ENCODE measurements at regions not wholly inside any gene's neighbourhood (a gene's known extent, or its start where the extent isn't known, plus 50 kb on each side); places are given as distances from the start of the nearest gene placed in this dataset.
"Not testable (repeated sequence)": the region's sequence is repeated elsewhere in the genome, so short reads cannot be mapped to it uniquely, and the experiment has no call there.

GRCh38 chr15:94868265-94868664 is 636.9 kb downstream of the MCTP2 start:
- H3K27me3 ChIP-seq (ENCODE audit: insufficient read depth, low read length); H3K79me1 ChIP-seq (ENCODE audit: low read length); H3K9ac ChIP-seq (ENCODE audit: low read length); H3K79me2 ChIP-seq (ENCODE audit: control insufficient read depth, insufficient read depth, low read length, poor library complexity); H3K36me3 ChIP-seq (ENCODE audit: control insufficient read depth in 1 of 2, insufficient read depth in 2 of 2, low read length in 2 of 2); H3K18ac ChIP-seq (ENCODE audit: low read length); H3K9me3 ChIP-seq (ENCODE audit: insufficient read depth, low read depth, low read length); H2AFZ ChIP-seq (ENCODE audit: insufficient read depth, low read length, poor library complexity); H4K12ac ChIP-seq (ENCODE audit: low read depth, low read length); H2BK12ac ChIP-seq (ENCODE audit: low read length); H3K14ac ChIP-seq (ENCODE audit: low read length); H3K4ac ChIP-seq (ENCODE audit: low read depth, low read length); H2BK5ac ChIP-seq (ENCODE audit: low read depth, low read length, poor library complexity); H3K4me3 ChIP-seq (ENCODE audit: low read depth, low read length); H4K91ac ChIP-seq (ENCODE audit: low read depth, low read length); DNase-seq; H3K27ac ChIP-seq (ENCODE audit: low read depth, low read length); H3K4me2 ChIP-seq (ENCODE audit: low read length); H4K8ac ChIP-seq (ENCODE audit: low read depth, low read length); H2BK120ac ChIP-seq (ENCODE audit: insufficient read depth, low read length, poor library complexity); H3K4me1 ChIP-seq (ENCODE audit: control insufficient read depth in 1 of 2, insufficient read depth in 2 of 2, low read length in 2 of 2); H2AK5ac ChIP-seq (ENCODE audit: low read length); H3K23ac ChIP-seq (ENCODE audit: low read length): not testable (repeated sequence)
- no CpG with 5 or more reads among the region's 8 CpGs for WGBS (ENCODE audit: extremely low coverage, insufficient coverage, insufficient read length)

- Histone ChIP-seq H3K4me3 (ENCODE audit: low read depth, low read length) (no peak overlapping the region), H3K27me3 (ENCODE audit: insufficient read depth, low read length) (no peaks in the 10 kb centered on the region), H3K79me2 (ENCODE audit: control insufficient read depth, insufficient read depth, low read length, poor library complexity) (no peaks in the 10 kb centered on the region), H3K79me1 (ENCODE audit: low read length) (no peaks in the 10 kb centered on the region), H4K8ac (ENCODE audit: low read depth, low read length) (no peak overlapping the region), H3K9me3 (ENCODE audit: insufficient read depth, low read depth, low read length) (no peaks in the 10 kb centered on the region), H2BK12ac (ENCODE audit: low read length) (no peak overlapping the region), H2BK5ac (ENCODE audit: low read depth, low read length, poor library complexity) (no peak overlapping the region), H2BK120ac (ENCODE audit: insufficient read depth, low read length, poor library complexity) (no peak overlapping the region), H4K12ac (ENCODE audit: low read depth, low read length) (no peak overlapping the region), H3K18ac (ENCODE audit: low read length) (no peak overlapping the region), H3K4me2 (ENCODE audit: low read length) (no peak overlapping the region), H2AFZ (ENCODE audit: insufficient read depth, low read length, poor library complexity) (no peak overlapping the region), H3K36me3 (ENCODE audit: control insufficient read depth in 1 of 2, insufficient read depth in 2 of 2, low read length in 2 of 2) (no peaks in the 10 kb centered on the region), H3K9ac (ENCODE audit: low read length) (no peak overlapping the region), H3K27ac (ENCODE audit: low read depth, low read length) (no peak overlapping the region), H2AK5ac (ENCODE audit: low read length) (no peak overlapping the region), H3K23ac (ENCODE audit: low read length) (no peak overlapping the region), H4K91ac (ENCODE audit: low read depth, low read length) (no peak overlapping the region), H3K14ac (ENCODE audit: low read length) (no peak overlapping the region), H3K4me1 (ENCODE audit: control insufficient read depth in 1 of 2, insufficient read depth in 2 of 2, low read length in 2 of 2) (no peaks in the 10 kb centered on the region), H3K4ac (ENCODE audit: low read depth, low read length) (no peak overlapping the region)
- no peak for DNase-seq
- WGBS (ENCODE audit: extremely low coverage, insufficient coverage, insufficient read length): no CpG with 5 or more reads among the region's 2 CpGs
Observed at GRCh38 chr15:94875550-94875949, 644.2 kb downstream of the MCTP2 start.

GRCh38 chr15:94877833-94878232 is 646.5 kb downstream of the MCTP2 start:
- H2BK12ac ChIP-seq (ENCODE audit: low read length): no peak overlapping the region
- H3K36me3 ChIP-seq (ENCODE audit: control insufficient read depth in 1 of 2, insufficient read depth in 2 of 2, low read length in 2 of 2): no peaks in the 10 kb centered on the region
- H2AK5ac ChIP-seq (ENCODE audit: low read length): no peak overlapping the region
- no peaks in the 10 kb centered on the region for H3K79me1 ChIP-seq (ENCODE audit: low read length)
- no peak overlapping the region for H2BK120ac ChIP-seq (ENCODE audit: insufficient read depth, low read length, poor library complexity)
- H3K4me1 ChIP-seq (ENCODE audit: control insufficient read depth in 1 of 2, insufficient read depth in 2 of 2, low read length in 2 of 2): no peaks in the 10 kb centered on the region
- H4K91ac ChIP-seq (ENCODE audit: low read depth, low read length): no peak overlapping the region
- H3K4me3 ChIP-seq (ENCODE audit: low read depth, low read length): no peak overlapping the region
- no peak overlapping the region for H2BK5ac ChIP-seq (ENCODE audit: low read depth, low read length, poor library complexity)
- H4K8ac ChIP-seq (ENCODE audit: low read depth, low read length): no peak overlapping the region
- H2AFZ ChIP-seq (ENCODE audit: insufficient read depth, low read length, poor library complexity): no peak overlapping the region
- no peak overlapping the region for H3K27ac ChIP-seq (ENCODE audit: low read depth, low read length)
- no peak overlapping the region for H3K4ac ChIP-seq (ENCODE audit: low read depth, low read length)
- no peak overlapping the region for H3K14ac ChIP-seq (ENCODE audit: low read length)
- no peak overlapping the region for H3K18ac ChIP-seq (ENCODE audit: low read length)
- H3K9me3 ChIP-seq (ENCODE audit: insufficient read depth, low read depth, low read length): peaks cover 2% of the 10 kb centered on the region
- no peaks in the 10 kb centered on the region for H3K27me3 ChIP-seq (ENCODE audit: insufficient read depth, low read length)
- H4K12ac ChIP-seq (ENCODE audit: low read depth, low read length): no peak overlapping the region
- no peak overlapping the region for H3K4me2 ChIP-seq (ENCODE audit: low read length)
- H3K9ac ChIP-seq (ENCODE audit: low read length): no peak overlapping the region
- no peak overlapping the region for H3K23ac ChIP-seq (ENCODE audit: low read length)
- H3K79me2 ChIP-seq (ENCODE audit: control insufficient read depth, insufficient read depth, low read length, poor library complexity): no peaks in the 10 kb centered on the region
- no CpG with 5 or more reads among the region's 2 CpGs for WGBS (ENCODE audit: extremely low coverage, insufficient coverage, insufficient read length)
- DNase-seq: peak in 1 of 2 donors; percentile 29

- Histone ChIP-seq H2AK5ac (ENCODE audit: low read length) (no peak overlapping the region), H3K14ac (ENCODE audit: low read length) (no peak overlapping the region), H2BK120ac (ENCODE audit: insufficient read depth, low read length, poor library complexity) (no peak overlapping the region), H2AFZ (ENCODE audit: insufficient read depth, low read length, poor library complexity) (no peak overlapping the region), H3K9me3 (ENCODE audit: insufficient read depth, low read depth, low read length) (peaks cover 2% of the 10 kb centered on the region), H3K27me3 (ENCODE audit: insufficient read depth, low read length) (no peaks in the 10 kb centered on the region), H3K4me3 (ENCODE audit: low read depth, low read length) (no peak overlapping the region), H4K91ac (ENCODE audit: low read depth, low read length) (no peak overlapping the region), H3K4ac (ENCODE audit: low read depth, low read length) (no peak overlapping the region), H3K79me1 (ENCODE audit: low read length) (no peaks in the 10 kb centered on the region), H3K23ac (ENCODE audit: low read length) (no peak overlapping the region), H4K12ac (ENCODE audit: low read depth, low read length) (no peak overlapping the region), H3K4me2 (ENCODE audit: low read length) (no peak overlapping the region), H3K27ac (ENCODE audit: low read depth, low read length) (no peak overlapping the region), H3K36me3 (ENCODE audit: control insufficient read depth in 1 of 2, insufficient read depth in 2 of 2, low read length in 2 of 2) (no peaks in the 10 kb centered on the region), H3K79me2 (ENCODE audit: control insufficient read depth, insufficient read depth, low read length, poor library complexity) (no peaks in the 10 kb centered on the region), H3K18ac (ENCODE audit: low read length) (no peak overlapping the region), H4K8ac (ENCODE audit: low read depth, low read length) (no peak overlapping the region), H3K9ac (ENCODE audit: low read length) (no peak overlapping the region), H2BK5ac (ENCODE audit: low read depth, low read length, poor library complexity) (no peak overlapping the region), H3K4me1 (ENCODE audit: control insufficient read depth in 1 of 2, insufficient read depth in 2 of 2, low read length in 2 of 2) (no peaks in the 10 kb centered on the region), H2BK12ac (ENCODE audit: low read length) (no peak overlapping the region)
- DNase-seq: no peak
- no CpG with 5 or more reads among the region's 10 CpGs for WGBS (ENCODE audit: extremely low coverage, insufficient coverage, insufficient read length)
Observed at GRCh38 chr15:94882071-94882712, 650.8 kb downstream of the MCTP2 start.

Data from trophoblast cell (in vitro differentiated cells and primary cell).